ENCODE measurements at regions not wholly inside any gene's neighbourhood (a gene's known extent, or its start where the extent isn't known, plus 50 kb on each side); places are given as distances from the start of the nearest gene placed in this dataset.

DNA sequence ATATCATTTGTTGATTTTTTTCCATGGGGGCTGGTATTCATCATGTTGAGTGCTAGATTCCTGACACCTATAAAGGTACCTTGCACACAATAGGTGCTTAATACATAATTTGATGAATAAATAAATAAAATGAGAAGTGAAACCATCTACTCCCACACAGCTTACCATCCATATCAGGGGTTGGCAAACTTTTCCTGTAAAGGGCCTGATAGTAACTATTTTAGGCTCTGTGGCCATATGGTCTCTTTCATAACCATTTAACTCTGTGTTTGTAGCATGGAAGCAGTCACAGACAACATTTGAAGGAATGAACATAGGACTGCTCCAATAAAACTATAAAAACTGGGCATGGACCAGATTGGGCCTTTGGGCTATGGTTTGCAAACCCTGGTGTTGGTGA is 100.3 kb downstream of the GCNT1 start:
- Histone ChIP-seq H3K9ac (ENCODE audit: insufficient read depth, low read length, poor library complexity, severe bottlenecking) (no peak overlapping the region), H3K27me3 (ENCODE audit: control insufficient read depth in 2 of 2, insufficient read depth in 2 of 2, low read length in 2 of 2) (no peaks in the 10 kb centered on the region), H4K20me1 (ENCODE audit: insufficient read depth, low read length) (no peaks in the 10 kb centered on the region), H3K27ac (ENCODE audit: low read depth in 1 of 2, low read length in 2 of 2) (peak overlapping the region in 1 of 2 donors; percentile 80), H3K4me3 (replicated peaks in 1 of 3; ENCODE audit: low read depth in 2 of 3, low read length in 3 of 3) (no peak overlapping the region), H3K4me1 (ENCODE audit: control insufficient read depth in 1 of 2, insufficient read depth in 2 of 2, low read length in 2 of 2) (peaks cover 64 to 83% of the 10 kb centered on the region in 2 donors), H3K4me2 (replicated peaks; ENCODE audit: extremely low read depth, low read length, poor library complexity, severe bottlenecking) (no peak overlapping the region), H3K9me3 (replicated peaks in 1 of 2; ENCODE audit: control insufficient read depth in 1 of 2, insufficient read depth in 1 of 2, low read length in 2 of 2) (no peaks in the 10 kb centered on the region), H2AFZ (ENCODE audit: insufficient read depth, low read depth, low read length, poor library complexity, severe bottlenecking) (no peak overlapping the region), H3K36me3 (replicated peaks in 1 of 2; ENCODE audit: control insufficient read depth in 1 of 2, insufficient read depth in 2 of 2, low read length in 2 of 2) (no peaks in the 10 kb centered on the region), H3K79me2 (ENCODE audit: insufficient read depth, low read length) (peaks cover 6% of the 10 kb centered on the region)
- TF ChIP-seq CTCF (IDR thresholded peaks at IDR 0.05): no peak
- intact Hi-C loops (cut with micrococcal nuclease): no loop called here
- Mint-ChIP-seq H3K27ac (peak overlapping the region in 3 of 7 donors; percentile 0 to 61 (median 19)), H3K4me1 (peaks cover 77% of the 10 kb centered on the region), H3K36me3 (no peaks in the 10 kb centered on the region), H3K27me3 (ENCODE audit: low read depth in 3 of 3) (no peaks in the 10 kb centered on the region), H3K4me3 (no peak overlapping the region), H3K9me3 (peaks cover 0 to 5% (median 2%) of the 10 kb centered on the region in 7 donors)
- DNase-seq: peak in 1 of 3 donors; percentile 36

DNA sequence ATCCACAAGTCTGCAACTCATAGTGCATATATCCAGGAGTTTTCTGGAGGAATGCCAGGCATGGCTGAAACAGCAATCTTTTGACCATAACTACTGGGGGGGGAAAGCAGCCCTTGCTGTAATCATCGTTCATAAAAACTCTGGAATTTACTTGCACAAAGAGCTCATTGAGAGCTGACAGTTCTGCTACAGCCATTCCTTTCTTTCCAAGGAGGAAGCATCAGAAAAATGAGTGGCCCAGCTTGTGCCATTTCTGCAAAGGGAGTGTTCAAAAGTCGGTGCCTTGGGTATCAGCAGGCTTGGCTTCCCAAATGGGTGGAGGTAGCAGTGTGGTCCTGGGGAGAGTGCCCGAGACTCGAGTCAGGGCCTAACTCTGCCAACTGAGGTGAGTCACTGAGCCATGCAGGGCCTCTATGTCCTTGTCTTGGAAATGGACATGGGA is 101.5 kb downstream of the GCNT1 start:
- Histone ChIP-seq H3K36me3 (replicated peaks in 1 of 2; ENCODE audit: control insufficient read depth in 1 of 2, insufficient read depth in 2 of 2, low read length in 2 of 2) (no peaks in the 10 kb centered on the region), H3K27ac (ENCODE audit: low read depth in 1 of 2, low read length in 2 of 2) (peak overlapping the region in 1 of 2 donors; percentile 80), H3K9me3 (replicated peaks in 1 of 2; ENCODE audit: control insufficient read depth in 1 of 2, insufficient read depth in 1 of 2, low read length in 2 of 2) (no peaks in the 10 kb centered on the region), H3K4me3 (replicated peaks in 1 of 3; ENCODE audit: low read depth in 2 of 3, low read length in 3 of 3) (no peak overlapping the region), H3K27me3 (ENCODE audit: control insufficient read depth in 2 of 2, insufficient read depth in 2 of 2, low read length in 2 of 2) (no peaks in the 10 kb centered on the region), H3K4me1 (ENCODE audit: control insufficient read depth in 1 of 2, insufficient read depth in 2 of 2, low read length in 2 of 2) (peaks cover 64 to 83% of the 10 kb centered on the region in 2 donors), H3K4me2 (replicated peaks; ENCODE audit: extremely low read depth, low read length, poor library complexity, severe bottlenecking) (no peak overlapping the region), H3K79me2 (ENCODE audit: insufficient read depth, low read length) (peaks cover 6% of the 10 kb centered on the region), H4K20me1 (ENCODE audit: insufficient read depth, low read length) (no peaks in the 10 kb centered on the region), H2AFZ (ENCODE audit: insufficient read depth, low read depth, low read length, poor library complexity, severe bottlenecking) (peak overlapping the region; percentile 0), H3K9ac (ENCODE audit: insufficient read depth, low read length, poor library complexity, severe bottlenecking) (no peak overlapping the region)
- WGBS (ENCODE audit: insufficient coverage): 46% methylated on average over 4 of the region's 4 CpGs
- Mint-ChIP-seq H3K27ac (peak overlapping the region in 5 of 7 donors; percentile 58 to 82 (median 59)), H3K4me1 (peaks cover 79% of the 10 kb centered on the region), H3K36me3 (no peaks in the 10 kb centered on the region), H3K4me3 (no peak overlapping the region), H3K9me3 (peaks cover 0 to 5% (median 2%) of the 10 kb centered on the region in 7 donors), H3K27me3 (ENCODE audit: low read depth in 3 of 3) (no peaks in the 10 kb centered on the region)
- DNase-seq: peak in 1 of 3 donors; percentile 35
- no peak for TF ChIP-seq CTCF (IDR thresholded peaks at IDR 0.05)
- intact Hi-C loops (cut with micrococcal nuclease): loop anchor here in 1 of 2 donors (5.0 kb wide), 1 partner anchor 37 kb away; no protein-coding TSS in a partner anchor

Measured in CD14-positive monocyte (primary cell).